Activated CD8-positive, alpha-beta T cell treated with anti-CD3 and anti-CD28 coated beads for 36 hours (primary cell): ENCODE measurements at regions not wholly inside any gene's neighbourhood (a gene's known extent, or its start where the extent isn't known, plus 50 kb on each side); places are given as distances from the start of the nearest gene placed in this dataset.

ENCODE experiments used
- ATAC-seq: fragments of 200-7000 bp; cut with Tn5 transposase; one replicate; pipeline ENCODE4 v1.10.0; 2021; ENCODE audit warnings: mild to moderate bottlenecking, moderate library complexity
- CTCF ChIA-PET: fragments of 350-600 bp; sonication (Branson Sonifier 250); formaldehyde crosslinking; loops from one replicate; lab custom pipeline; 2021; ENCODE audit warnings: antibody characterized with exemption; lab: Charles Lee
- POLR2A ChIA-PET: fragments of 350-600 bp; sonication (Branson Sonifier 250); formaldehyde crosslinking; loops from one replicate; lab custom pipeline; 2021; ENCODE audit warnings: antibody characterized with exemption; lab: Charles Lee
- DNase-seq: peaks from one replicate; pipeline ENCODE4 v3.0.0-alpha.2; 2020
- H3K27ac Mint-ChIP-seq: one replicate; pipeline ENCODE4 v1.8.0; 2021; ENCODE audit warnings: mild to moderate bottlenecking, mixed read lengths
- H3K27me3 Mint-ChIP-seq: one replicate; pipeline ENCODE4 v1.8.0; 2021; ENCODE audit warnings: mixed read lengths
- H3K36me3 Mint-ChIP-seq: one replicate; pipeline ENCODE4 v1.8.0; 2021; ENCODE audit warnings: low read depth, mixed read lengths
- H3K4me1 Mint-ChIP-seq: one replicate; pipeline ENCODE4 v1.8.0; 2021; ENCODE audit warnings: low read depth, mixed read lengths
- H3K4me3 Mint-ChIP-seq: one replicate; pipeline ENCODE4 v1.8.0; 2021; ENCODE audit warnings: mild to moderate bottlenecking, moderate library complexity, mixed read lengths
- H3K9me3 Mint-ChIP-seq: one replicate; pipeline ENCODE4 v1.8.0; 2021; ENCODE audit warnings: mixed read lengths
- intact Hi-C: fragments of 100-400 bp; cut with micrococcal nuclease; formaldehyde crosslinking; loops from one replicate; pipeline ENCODE4 v1.10.0; 2022
- TF ChIP-seq, protein P1 (sequence below): fragments of 200-600 bp; IDR thresholded peaks from one replicate; pipeline ENCODE4 v1.8.0; 2022; ENCODE audit warnings: antibody characterized with exemption, mild to moderate bottlenecking

DNA sequence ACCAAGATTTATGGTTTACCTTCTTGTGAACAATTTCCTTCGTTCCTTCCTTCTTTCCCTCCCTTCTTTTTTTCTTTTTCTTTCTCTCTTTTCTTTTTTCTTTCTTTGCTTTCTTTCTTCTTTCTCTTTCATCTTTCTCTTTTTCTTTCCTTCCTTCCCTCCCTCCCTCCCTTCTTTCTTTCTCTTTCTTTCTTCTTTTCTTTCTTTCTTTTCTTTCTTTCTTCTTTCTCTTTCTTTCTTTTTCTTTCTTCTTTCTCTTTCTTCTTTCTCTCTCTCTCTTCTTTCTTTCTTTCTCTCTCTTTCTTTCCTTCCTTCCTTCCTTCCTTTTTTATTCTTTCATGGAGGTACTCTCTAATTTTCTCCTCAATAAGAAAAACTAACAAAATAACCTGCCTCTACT is 462.1 kb upstream of the ATP2B1 start:
- DNase-seq (no peak), ATAC-seq (no peak)
- CTCF ChIA-PET, result no interaction called here
- H3K27ac Mint-ChIP-seq, result no peak overlapping the region
- TF ChIP-seq, protein P1, sequence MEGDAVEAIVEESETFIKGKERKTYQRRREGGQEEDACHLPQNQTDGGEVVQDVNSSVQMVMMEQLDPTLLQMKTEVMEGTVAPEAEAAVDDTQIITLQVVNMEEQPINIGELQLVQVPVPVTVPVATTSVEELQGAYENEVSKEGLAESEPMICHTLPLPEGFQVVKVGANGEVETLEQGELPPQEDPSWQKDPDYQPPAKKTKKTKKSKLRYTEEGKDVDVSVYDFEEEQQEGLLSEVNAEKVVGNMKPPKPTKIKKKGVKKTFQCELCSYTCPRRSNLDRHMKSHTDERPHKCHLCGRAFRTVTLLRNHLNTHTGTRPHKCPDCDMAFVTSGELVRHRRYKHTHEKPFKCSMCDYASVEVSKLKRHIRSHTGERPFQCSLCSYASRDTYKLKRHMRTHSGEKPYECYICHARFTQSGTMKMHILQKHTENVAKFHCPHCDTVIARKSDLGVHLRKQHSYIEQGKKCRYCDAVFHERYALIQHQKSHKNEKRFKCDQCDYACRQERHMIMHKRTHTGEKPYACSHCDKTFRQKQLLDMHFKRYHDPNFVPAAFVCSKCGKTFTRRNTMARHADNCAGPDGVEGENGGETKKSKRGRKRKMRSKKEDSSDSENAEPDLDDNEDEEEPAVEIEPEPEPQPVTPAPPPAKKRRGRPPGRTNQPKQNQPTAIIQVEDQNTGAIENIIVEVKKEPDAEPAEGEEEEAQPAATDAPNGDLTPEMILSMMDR, result peak; percentile 37
- intact Hi-C loops, result no loop called here
- no peaks in the 10 kb centered on the region for H3K9me3 Mint-ChIP-seq
- no peaks in the 10 kb centered on the region for H3K27me3 Mint-ChIP-seq
- H3K36me3 Mint-ChIP-seq, result no peaks in the 10 kb centered on the region
- POLR2A ChIA-PET, result no interaction called here
- H3K4me1 Mint-ChIP-seq, result peaks cover 3% of the 10 kb centered on the region
- H3K4me3 Mint-ChIP-seq, result no peak overlapping the region

DNA sequence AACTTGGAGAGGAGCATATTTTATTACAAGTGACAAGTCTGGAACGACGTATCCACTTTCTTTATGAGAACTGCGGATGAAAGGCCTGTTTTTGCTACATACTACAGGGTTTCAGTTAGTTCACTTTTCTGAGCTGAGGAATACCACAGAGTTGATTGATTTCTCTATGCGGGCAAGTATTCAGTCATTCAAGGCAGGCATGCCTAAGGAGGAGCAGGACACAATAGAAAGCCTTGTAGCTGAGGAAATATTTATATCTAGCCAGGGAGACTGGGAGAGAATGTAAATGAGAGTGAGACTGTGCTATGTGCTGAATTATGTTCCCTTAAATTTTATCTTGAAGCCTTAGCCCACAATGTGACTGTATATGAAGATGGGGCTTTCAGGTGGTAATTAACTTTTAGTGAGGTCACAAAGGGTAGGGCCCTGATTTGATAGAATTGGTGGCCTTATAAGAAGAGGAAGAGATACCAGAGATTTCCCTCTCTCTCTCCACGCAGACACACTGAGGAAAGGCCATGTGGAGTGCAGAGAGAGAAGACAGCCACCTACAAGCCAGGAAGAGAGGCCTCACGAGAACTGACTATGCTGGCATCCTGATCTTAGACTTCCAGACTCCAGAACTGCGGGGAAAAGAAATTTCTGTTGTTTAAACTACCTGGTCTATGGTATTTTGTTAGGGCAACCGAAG is 459.0 kb upstream of the ATP2B1 start:
- TF ChIP-seq, protein P1, result no peak

DNA sequence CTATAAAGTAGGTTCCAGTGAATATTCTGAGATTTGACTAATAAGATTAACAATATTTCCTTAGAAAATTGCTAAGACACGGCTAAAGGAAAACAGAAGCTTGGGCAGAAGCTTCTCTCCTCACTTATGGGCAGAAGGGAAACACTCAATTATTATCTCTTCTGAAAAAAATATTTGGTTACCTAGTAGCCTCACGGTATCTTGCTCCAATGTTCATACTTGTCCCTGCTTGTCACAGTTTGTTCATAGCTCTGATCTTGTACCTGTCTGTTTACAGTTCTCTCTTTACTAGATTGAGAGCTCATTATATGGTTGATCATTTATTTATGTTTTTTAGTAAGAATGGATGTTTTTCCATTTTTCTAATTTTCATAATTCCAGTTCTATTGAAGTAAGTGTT is 458.0 kb upstream of the ATP2B1 start:
- Mint-ChIP-seq H3K4me1 (no peaks in the 10 kb centered on the region), H3K9me3 (no peaks in the 10 kb centered on the region), H3K4me3 (no peak overlapping the region), H3K27ac (no peak overlapping the region), H3K27me3 (no peaks in the 10 kb centered on the region), H3K36me3 (no peaks in the 10 kb centered on the region)
- TF ChIP-seq, protein P1, result no peak
- ChIA-PET CTCF (interaction anchor here (1.6 kb wide), 1 partner anchor 623 kb away, joined by 5 read pairs; no protein-coding TSS in a partner anchor), POLR2A (no interaction called here)
- intact Hi-C loops, result no loop called here
- ATAC-seq (no peak), DNase-seq (no peak)

More for the DNA sequence above, 459.0 kb upstream of the ATP2B1 start:
- ChIA-PET POLR2A (no interaction called here), CTCF (interaction anchor here (1.0 kb wide), 1 partner anchor 17 kb away, joined by 3 read pairs; no protein-coding TSS in a partner anchor)
- no peak overlapping the region for H3K4me3 Mint-ChIP-seq
- H3K27ac Mint-ChIP-seq, result no peak overlapping the region
- ATAC-seq (no peak), DNase-seq (no peak)
- no peaks in the 10 kb centered on the region for H3K9me3 Mint-ChIP-seq
- H3K36me3 Mint-ChIP-seq, result no peaks in the 10 kb centered on the region
- intact Hi-C loops, result no loop called here
- H3K4me1 Mint-ChIP-seq, result no peaks in the 10 kb centered on the region
- H3K27me3 Mint-ChIP-seq, result no peaks in the 10 kb centered on the region

DNA sequence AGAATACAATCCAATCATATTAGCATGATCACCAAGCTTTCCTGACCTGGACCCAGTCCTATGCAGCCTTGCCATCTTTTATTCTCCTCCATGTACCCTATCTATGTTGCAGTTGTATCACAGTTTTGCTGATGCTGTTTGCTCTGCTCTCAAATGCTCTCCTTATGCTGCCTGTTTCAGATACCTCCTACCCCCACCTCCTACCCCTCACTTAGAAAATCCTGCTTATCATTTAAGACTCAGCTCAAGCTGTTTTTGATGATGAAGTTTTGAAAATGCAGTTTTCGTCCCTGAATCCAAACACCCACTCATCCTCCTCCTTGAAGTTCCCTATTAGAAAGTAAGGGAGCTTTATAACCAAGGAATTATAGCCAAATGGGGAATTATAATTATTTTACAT is 457.4 kb upstream of the ATP2B1 start:
- CTCF ChIA-PET, result interaction anchor here (1.6 kb wide), 1 partner anchor 623 kb away, joined by 5 read pairs; no protein-coding TSS in a partner anchor
- intact Hi-C loops, result no loop called here
- H3K9me3 Mint-ChIP-seq, result no peaks in the 10 kb centered on the region
- TF ChIP-seq, protein P1, result no peak
- H3K4me1 Mint-ChIP-seq, result no peaks in the 10 kb centered on the region
- no peak for ATAC-seq
- H3K4me3 Mint-ChIP-seq, result no peak overlapping the region
- DNase-seq, result no peak
- H3K27ac Mint-ChIP-seq, result no peak overlapping the region
- H3K36me3 Mint-ChIP-seq, result no peaks in the 10 kb centered on the region
- H3K27me3 Mint-ChIP-seq, result peaks cover 1% of the 10 kb centered on the region
- POLR2A ChIA-PET, result interaction anchor here (0.7 kb wide), 1 partner anchor 516 kb away, joined by 3 read pairs; no protein-coding TSS in a partner anchor

DNA sequence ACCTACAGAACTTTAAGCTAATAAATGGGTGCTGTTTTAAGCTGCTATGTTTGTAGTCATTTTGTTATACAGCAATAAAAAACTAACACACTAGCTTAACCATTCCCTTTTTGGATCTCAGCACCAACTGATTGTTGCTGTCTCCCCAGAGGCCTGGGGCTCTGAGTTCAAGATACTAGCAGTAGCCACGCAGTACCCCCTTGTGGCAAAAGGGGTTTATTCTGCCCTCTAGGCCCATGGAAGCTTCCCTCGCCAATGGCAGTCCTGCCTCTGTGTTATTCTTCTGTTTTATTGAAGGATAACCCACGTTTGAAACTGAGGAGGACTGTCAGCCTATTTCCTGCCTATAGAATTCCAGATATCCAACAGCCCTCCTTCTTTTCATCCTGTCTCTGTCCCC is 455.3 kb upstream of the ATP2B1 start:
- TF ChIP-seq, protein P1, result no peak
- H3K4me3 Mint-ChIP-seq, result no peak overlapping the region
- no peaks in the 10 kb centered on the region for H3K4me1 Mint-ChIP-seq
- intact Hi-C loops, result no loop called here
- no peak overlapping the region for H3K27ac Mint-ChIP-seq
- CTCF ChIA-PET, result interaction anchor here (0.9 to 1.2 kb wide), 2 partner anchors 31 to 154 kb away, joined by 3 read pairs; no protein-coding TSS in a partner anchor
- ATAC-seq (no peak), DNase-seq (peak; percentile 21)
- peaks cover 3% of the 10 kb centered on the region for H3K27me3 Mint-ChIP-seq
- H3K36me3 Mint-ChIP-seq, result no peaks in the 10 kb centered on the region
- no peaks in the 10 kb centered on the region for H3K9me3 Mint-ChIP-seq
- POLR2A ChIA-PET, result no interaction called here
